ENCODE measurements at regions not wholly inside any gene's neighbourhood (a gene's known extent, or its start where the extent isn't known, plus 50 kb on each side); places are given as distances from the start of the nearest gene placed in this dataset.
"Not testable (repeated sequence)": the region's sequence is repeated elsewhere in the genome, so short reads cannot be mapped to it uniquely, and the experiment has no call there.

DNA sequence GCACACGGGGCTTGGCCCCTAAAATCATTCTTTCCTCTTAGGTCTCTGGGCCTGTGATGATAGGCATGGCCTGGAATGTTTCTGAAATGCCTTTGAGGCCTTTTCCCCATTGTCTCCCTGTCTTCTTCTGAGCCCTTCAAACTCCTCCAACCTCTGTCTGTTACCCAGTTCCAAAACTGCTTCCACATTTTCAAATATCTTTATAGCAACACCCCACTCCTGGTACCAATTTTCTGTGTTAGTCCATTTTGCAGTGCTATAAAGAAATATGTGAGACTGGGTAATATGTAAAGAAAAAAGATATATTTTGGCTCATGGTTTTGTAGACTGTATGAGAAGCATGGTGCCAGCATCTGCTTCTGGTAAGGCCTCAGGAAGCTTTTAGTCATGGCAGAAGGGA, 158.8 kb downstream of the TM2D1 start:
- no peaks in the 10 kb centered on the region for H3K36me3 ChIP-seq
- no peak for DNase-seq (ENCODE audit: low read depth in 1 of 2, low spot score in 2 of 2)
- no peaks in the 10 kb centered on the region for H3K4me1 ChIP-seq (replicated peaks)

DNA sequence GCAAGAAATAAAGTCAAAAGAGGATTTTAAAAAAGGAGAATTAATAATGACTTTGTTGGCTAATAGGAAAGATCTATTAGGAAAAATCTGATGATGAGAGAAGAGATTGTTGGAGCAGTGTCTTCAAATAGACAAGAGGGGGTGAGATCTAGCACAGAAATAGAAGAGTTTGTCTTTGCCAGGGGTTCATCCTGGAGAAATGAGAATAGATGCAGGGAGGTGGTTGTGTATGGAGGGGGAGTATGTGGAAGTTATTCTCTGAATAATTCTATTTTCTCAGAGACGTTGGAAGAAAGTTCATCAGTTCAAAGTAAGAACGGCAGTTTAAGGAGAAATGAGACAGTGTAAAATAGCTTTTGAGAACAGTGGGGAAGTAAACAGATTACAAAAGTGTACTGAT, 161.3 kb downstream of the TM2D1 start:
- Histone ChIP-seq H3K27ac (no peak overlapping the region), H3K4me1 (replicated peaks) (no peaks in the 10 kb centered on the region), H3K27me3 (replicated peaks) (no peaks in the 10 kb centered on the region), H3K36me3 (no peaks in the 10 kb centered on the region), H3K4me3 (no peak overlapping the region), H3K9me3 (replicated peaks) (peaks cover 6% of the 10 kb centered on the region)
- no peak for DNase-seq (ENCODE audit: low read depth in 1 of 2, low spot score in 2 of 2)

More for the DNA sequence above, 158.8 kb downstream of the TM2D1 start:
- Histone ChIP-seq H3K4me3 (no peak overlapping the region), H3K27me3 (replicated peaks) (no peaks in the 10 kb centered on the region), H3K9me3 (replicated peaks) (peaks cover 6% of the 10 kb centered on the region; the same call in 1 of the 2 replicates), H3K27ac (no peak overlapping the region)

DNA sequence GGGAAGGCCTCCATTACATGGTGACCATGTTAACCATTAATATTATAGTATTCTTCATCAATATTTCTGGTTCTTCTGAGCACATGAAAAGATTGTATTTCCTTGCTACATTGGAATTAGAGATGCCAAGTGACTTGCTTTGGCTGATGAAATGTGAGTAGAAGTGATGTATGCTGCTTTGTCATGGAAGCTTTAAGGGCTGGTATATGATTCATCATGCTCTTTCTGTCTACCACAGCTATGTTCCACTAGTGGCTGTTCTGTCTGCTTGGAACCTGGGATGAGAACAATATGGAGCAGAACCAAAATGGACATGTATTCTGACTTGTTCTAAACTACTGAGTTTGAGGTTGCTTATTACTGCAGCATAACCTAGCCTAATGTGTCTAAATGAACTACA, 163.3 kb downstream of the TM2D1 start:
- peaks cover 6% of the 10 kb centered on the region for H3K9me3 ChIP-seq (replicated peaks)
- no peak overlapping the region for H3K27ac ChIP-seq
- no peaks in the 10 kb centered on the region for H3K36me3 ChIP-seq
- DNase-seq (ENCODE audit: low read depth in 1 of 2, low spot score in 2 of 2), result no peak
- H3K4me1 ChIP-seq (replicated peaks), result no peaks in the 10 kb centered on the region
- H3K27me3 ChIP-seq (replicated peaks), result no peaks in the 10 kb centered on the region
- no peak overlapping the region for H3K4me3 ChIP-seq

DNA sequence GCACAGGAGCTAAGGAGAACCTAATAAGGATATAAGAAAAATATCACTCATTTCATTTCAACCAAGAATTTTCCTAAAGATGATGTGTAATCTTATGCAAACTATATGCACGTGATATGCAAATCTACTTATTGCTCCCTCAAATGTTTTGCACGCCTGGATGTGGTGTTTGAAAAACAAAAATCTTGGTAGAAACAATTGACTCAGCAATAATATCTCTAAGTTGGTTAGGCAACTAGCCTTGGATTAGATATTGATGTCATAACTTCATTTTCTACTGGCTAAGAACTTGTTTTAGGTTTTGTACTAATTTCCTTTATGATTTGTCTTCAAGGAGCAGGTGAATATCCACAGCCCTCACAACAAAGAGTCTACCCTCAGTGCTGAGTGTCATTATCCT, 164.6 kb downstream of the TM2D1 start:
- no peaks in the 10 kb centered on the region for H3K27me3 ChIP-seq (replicated peaks)
- no peaks in the 10 kb centered on the region; the same call in none of the 2 replicates for H3K9me3 ChIP-seq (replicated peaks)
- H3K36me3 ChIP-seq, result no peaks in the 10 kb centered on the region
- no peak overlapping the region for H3K27ac ChIP-seq
- H3K4me3 ChIP-seq, result no peak overlapping the region
- no peak for DNase-seq (ENCODE audit: low read depth in 1 of 2, low spot score in 2 of 2)
- no peaks in the 10 kb centered on the region for H3K4me1 ChIP-seq (replicated peaks)

DNA sequence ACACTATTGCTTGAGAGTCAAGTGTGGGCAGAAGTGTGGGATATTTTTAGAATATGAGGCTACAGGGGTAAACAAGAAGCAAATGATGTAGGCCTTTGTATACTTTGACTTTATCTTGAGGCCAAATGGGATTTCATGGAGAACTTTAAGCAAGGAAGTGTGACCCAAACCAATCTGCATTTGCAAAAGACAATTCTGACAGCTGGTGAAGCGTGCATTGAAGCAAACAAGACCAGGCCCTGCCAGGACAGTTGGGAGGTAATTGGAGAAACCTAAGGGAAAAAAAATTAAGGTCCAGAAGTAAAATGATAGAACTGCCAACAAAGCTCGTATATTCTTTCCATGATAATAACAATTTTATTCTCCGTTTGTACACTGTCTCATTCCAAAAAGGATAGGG, 168.3 kb downstream of the TM2D1 start:
- no peaks in the 10 kb centered on the region for H3K27me3 ChIP-seq (replicated peaks)
- no peak overlapping the region for H3K4me3 ChIP-seq
- no peak for DNase-seq (ENCODE audit: low read depth in 1 of 2, low spot score in 2 of 2)
- no peaks in the 10 kb centered on the region for H3K4me1 ChIP-seq (replicated peaks)
- H3K9me3 ChIP-seq (replicated peaks), result no peaks in the 10 kb centered on the region; the same call in 1 of the 2 replicates
- H3K36me3 ChIP-seq, result no peaks in the 10 kb centered on the region
- H3K27ac ChIP-seq, result no peak overlapping the region

DNA sequence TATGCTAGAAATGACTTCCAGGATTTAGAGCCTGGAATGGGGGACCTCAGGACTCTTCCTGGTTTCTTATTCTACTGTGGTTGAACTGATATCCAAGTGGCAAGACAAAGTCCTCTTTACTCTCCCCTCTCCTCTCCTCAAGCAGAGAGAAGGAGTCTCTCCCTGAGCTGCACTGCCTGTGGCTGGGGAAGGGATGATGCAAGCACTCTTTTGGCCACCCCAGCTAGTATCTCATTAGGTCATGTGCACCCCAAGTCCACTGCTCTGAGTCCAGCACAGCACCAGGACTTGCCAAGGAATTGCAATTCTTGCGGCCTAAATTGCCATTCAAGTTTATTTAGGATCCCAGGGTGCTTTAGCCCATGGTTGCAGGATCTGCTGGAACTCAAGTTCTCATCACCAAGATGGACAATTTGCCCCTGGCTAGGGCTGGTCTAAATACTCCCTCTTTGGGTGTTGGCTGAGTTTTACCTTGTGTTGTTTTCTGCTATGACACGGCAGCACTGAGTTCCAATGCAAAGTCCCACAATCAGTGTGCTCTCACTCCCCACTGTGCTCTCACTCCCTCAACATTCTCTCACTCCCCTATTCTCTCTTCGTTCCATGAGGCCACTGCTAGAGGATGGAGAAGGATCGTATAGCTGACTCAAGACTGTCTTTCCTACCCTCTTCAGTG, 172.2 kb downstream of the TM2D1 start:
- H3K9me3 ChIP-seq (replicated peaks), result no peaks in the 10 kb centered on the region
- no peak overlapping the region for H3K27ac ChIP-seq
- H3K4me1 ChIP-seq (replicated peaks), result no peaks in the 10 kb centered on the region
- H3K36me3 ChIP-seq, result no peaks in the 10 kb centered on the region
- H3K27me3 ChIP-seq (replicated peaks), result no peaks in the 10 kb centered on the region
- DNase-seq (ENCODE audit: low read depth in 1 of 2, low spot score in 2 of 2), result no peak
- H3K4me3 ChIP-seq, result no peak overlapping the region

DNA sequence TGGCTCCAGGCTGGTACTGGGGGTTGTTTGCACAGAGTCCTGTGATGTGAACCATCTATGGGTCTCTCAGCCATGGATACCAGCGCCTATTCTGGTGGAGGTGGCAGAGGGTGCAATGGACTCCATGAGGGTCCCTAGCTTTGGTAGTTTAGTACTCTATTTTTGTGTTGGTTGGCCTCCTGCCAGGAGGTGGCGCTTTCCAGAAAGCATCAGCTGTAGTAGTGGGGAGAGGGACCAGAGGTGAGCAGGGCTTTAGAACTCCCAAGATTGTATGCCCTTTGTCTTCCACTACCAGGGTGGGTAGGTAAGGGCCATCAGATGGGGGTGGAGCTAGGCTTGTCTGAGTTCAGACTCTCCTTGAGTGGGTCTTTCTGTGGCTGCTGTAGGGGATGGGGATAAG, 177.6 kb downstream of the TM2D1 start:
- not testable (repeated sequence) for H3K27ac ChIP-seq; DNase-seq (ENCODE audit: low read depth in 1 of 2, low spot score in 2 of 2); H3K4me3 ChIP-seq; H3K9me3 ChIP-seq (replicated peaks); H3K27me3 ChIP-seq (replicated peaks); H3K36me3 ChIP-seq; H3K4me1 ChIP-seq (replicated peaks)

DNA sequence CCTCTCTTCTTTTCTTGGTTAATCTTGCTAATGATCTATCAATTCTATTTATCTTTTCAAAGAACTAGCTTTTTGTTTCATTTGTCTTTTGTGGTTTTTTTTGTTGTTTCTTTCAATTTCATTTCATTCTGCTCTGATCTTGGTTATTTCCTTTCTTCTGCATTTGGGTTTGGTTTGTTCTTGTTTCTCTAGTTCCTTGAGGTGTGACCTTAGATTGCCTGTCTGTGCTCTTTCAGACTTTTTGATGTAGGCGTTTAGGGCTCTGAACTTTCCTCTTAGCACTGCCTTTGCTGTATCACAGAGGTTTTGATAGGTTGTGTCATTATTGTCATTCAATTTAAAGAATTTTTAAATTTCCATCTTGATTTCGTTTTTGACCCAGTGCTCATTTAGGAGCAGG, 180.1 kb downstream of the TM2D1 start:
- not testable (repeated sequence) for H3K9me3 ChIP-seq (replicated peaks); DNase-seq (ENCODE audit: low read depth in 1 of 2, low spot score in 2 of 2); H3K4me1 ChIP-seq (replicated peaks); H3K36me3 ChIP-seq; H3K27me3 ChIP-seq (replicated peaks); H3K4me3 ChIP-seq; H3K27ac ChIP-seq

DNA sequence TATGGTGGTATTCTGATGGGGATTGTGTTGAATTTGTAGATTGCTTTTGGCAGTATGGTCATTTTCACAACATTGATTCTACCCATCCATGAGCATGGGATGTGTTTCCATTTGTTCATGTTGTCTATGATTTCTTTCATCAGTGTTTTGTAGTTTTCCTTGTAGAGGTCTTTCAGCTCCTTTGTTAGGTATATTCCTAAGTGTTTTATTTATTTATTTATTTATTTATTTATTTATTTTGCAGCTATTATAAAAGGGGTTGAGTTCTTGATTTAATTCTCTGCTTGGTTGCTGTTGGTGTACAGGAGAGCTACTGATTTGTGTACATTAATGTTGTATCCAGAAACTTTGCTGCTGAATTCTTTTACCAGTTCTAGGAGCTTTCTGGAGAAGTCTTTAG, 181.4 kb downstream of the TM2D1 start:
- not testable (repeated sequence) for H3K36me3 ChIP-seq; H3K4me1 ChIP-seq (replicated peaks); H3K9me3 ChIP-seq (replicated peaks); DNase-seq (ENCODE audit: low read depth in 1 of 2, low spot score in 2 of 2); H3K27ac ChIP-seq; H3K27me3 ChIP-seq (replicated peaks); H3K4me3 ChIP-seq

DNA sequence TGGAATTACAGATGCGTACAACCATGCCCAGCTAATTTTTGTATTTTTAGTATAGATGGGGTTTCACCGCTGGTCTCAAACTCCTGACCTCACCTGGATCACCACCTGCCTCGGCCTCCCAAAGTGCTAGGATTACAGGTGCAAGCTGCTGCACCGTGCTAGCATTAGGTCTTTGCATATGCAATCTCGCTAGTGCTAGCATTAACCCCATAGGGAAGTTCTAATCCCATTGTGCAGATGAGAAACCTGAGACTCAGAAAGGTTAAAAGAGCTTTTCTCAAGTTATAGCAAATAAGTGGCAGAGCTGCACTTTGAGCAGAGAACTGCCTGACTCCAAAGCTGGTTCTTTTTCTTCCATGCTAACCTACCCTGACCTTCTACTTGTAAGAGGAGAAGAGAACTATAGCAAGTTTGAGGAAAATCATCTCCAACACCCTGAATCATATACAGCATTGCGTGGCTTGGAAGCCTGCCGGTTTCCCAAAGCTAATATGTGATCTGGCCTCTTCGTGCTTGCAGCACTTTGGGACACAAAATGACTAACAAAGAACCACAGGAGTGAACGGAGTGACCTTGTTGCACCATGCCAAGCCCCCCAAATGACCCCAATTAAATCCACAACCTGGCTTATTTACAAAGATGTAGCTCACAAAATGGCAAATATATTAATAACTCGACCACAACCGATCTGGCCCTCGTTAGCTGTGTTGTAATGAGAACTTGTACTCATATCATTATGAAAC, 185.1 kb downstream of the TM2D1 start:
- Histone ChIP-seq H3K9me3 (replicated peaks) (no peaks in the 10 kb centered on the region), H3K36me3 (no peaks in the 10 kb centered on the region), H3K27me3 (replicated peaks) (no peaks in the 10 kb centered on the region), H3K4me1 (replicated peaks) (no peaks in the 10 kb centered on the region), H3K4me3 (no peak overlapping the region), H3K27ac (no peak overlapping the region)
- DNase-seq (ENCODE audit: low read depth in 1 of 2, low spot score in 2 of 2), result no peak

DNA sequence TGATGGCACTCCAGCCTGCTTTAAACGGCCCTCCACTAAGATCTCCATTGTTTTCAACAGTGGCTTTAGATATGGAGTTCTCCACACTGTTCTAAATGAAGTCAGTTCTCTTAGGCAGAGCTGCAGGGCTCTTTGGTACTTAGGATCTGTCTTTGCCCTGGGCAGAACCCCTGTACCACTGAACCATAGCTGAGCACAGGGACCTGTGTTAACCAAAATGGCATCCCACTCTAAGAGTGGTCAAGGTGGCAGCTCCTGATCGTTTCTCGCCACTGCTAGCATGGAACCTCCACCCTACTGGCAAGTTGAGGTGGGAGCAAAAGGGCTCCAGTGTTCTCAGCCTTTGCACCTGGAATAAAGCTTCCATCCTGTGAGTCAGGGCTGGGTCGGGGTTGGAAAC, 186.7 kb downstream of the TM2D1 start:
- H3K36me3 ChIP-seq, result no peaks in the 10 kb centered on the region
- no peak for DNase-seq (ENCODE audit: low read depth in 1 of 2, low spot score in 2 of 2)
- no peak overlapping the region for H3K4me3 ChIP-seq
- no peaks in the 10 kb centered on the region for H3K9me3 ChIP-seq (replicated peaks)
- H3K27ac ChIP-seq, result no peak overlapping the region
- no peaks in the 10 kb centered on the region for H3K27me3 ChIP-seq (replicated peaks)
- H3K4me1 ChIP-seq (replicated peaks), result no peaks in the 10 kb centered on the region

DNA sequence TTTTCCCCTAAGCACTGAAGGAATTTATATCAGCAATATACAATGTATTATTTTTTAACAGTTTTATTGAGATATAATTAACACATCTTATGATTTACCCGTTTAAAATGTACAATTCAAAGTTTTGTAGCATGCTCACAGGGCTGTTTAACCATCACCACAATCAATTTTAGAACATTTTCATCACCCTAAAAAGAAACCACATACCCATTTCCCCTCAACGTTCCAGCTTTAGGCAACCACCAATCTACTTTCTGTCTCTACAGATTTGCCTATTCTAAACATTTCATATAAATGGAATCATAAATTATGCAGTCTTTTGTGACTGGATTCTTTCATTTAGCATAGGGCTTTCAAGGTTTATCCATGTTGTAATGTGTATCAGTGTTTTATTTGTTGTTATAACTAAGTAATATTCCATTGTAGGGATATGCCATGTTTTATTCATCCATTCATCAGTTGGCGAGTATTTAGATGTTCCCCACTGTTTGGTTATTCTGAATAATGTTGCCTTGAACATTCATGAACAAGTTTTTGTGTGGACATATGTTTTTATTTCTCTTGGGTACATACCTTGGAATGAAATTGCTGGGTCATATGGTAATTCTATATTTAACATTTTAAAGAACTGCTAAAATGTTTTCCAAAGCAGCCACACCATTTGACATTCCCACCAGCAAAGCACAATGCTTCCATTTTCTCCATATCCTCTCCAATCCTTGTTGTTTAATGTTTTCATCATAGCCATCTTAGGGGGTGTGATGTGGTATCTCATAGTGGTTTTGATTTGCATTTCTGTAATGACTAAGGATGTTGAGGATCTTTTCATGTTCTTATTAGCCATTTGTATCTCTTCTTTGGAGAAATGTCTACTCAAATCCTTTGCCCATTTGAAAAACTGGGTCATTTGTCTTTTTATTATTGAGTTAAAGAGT, 188.5 kb downstream of the TM2D1 start:
- H3K27me3 ChIP-seq (replicated peaks), result no peaks in the 10 kb centered on the region
- H3K4me3 ChIP-seq, result no peak overlapping the region
- no peaks in the 10 kb centered on the region for H3K9me3 ChIP-seq (replicated peaks)
- no peaks in the 10 kb centered on the region for H3K36me3 ChIP-seq
- H3K4me1 ChIP-seq (replicated peaks), result no peaks in the 10 kb centered on the region
- no peak overlapping the region for H3K27ac ChIP-seq
- DNase-seq (ENCODE audit: low read depth in 1 of 2, low spot score in 2 of 2), result no peak

DNA sequence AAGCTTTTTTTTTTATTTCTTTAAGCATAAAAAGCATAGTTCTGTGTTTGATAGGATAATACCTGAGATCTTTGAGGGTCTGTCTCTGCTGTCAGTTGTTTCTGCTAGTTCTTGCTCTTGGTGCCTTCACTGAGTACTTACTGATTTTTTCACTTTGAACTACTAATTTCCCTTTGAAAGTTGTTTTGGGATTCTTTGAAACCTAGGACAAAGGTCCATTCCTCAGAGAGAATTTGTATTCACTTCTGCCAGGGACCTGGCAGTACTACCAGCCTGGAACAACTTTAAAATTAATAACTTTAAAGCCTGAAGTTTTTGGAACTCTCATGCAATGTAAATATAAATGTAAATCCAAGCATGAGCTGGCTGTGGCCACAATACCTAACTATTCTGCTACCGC, 190.1 kb downstream of the TM2D1 start:
- DNase-seq (ENCODE audit: low read depth in 1 of 2, low spot score in 2 of 2), result no peak
- Histone ChIP-seq H3K9me3 (replicated peaks) (no peaks in the 10 kb centered on the region), H3K4me3 (no peak overlapping the region), H3K36me3 (no peaks in the 10 kb centered on the region), H3K27ac (no peak overlapping the region), H3K4me1 (replicated peaks) (no peaks in the 10 kb centered on the region), H3K27me3 (replicated peaks) (no peaks in the 10 kb centered on the region)

DNA sequence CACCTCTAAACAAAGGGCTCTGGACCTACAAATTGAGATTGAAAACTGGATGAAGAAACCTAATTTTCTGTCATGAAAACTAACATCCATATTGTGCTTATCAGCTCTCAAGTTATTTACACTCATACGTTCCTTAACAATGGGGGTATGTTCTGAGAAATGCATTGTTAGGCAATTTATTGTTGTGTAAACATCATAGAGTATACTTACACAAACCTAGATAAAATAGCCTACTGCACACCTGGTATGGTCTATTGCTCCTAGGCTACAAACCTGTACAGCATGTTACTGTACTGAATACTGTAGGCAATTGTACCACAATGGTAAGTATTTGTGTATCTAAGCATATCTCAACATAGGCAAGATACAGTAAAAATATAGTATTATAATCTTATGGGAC, 191.4 kb downstream of the TM2D1 start:
- no peak for DNase-seq (ENCODE audit: low read depth in 1 of 2, low spot score in 2 of 2)
- Histone ChIP-seq H3K4me1 (replicated peaks) (no peaks in the 10 kb centered on the region), H3K27ac (no peak overlapping the region), H3K9me3 (replicated peaks) (no peaks in the 10 kb centered on the region), H3K36me3 (no peaks in the 10 kb centered on the region), H3K4me3 (no peak overlapping the region), H3K27me3 (replicated peaks) (no peaks in the 10 kb centered on the region)

Measured in SJSA1 (cell line).